Stimulated activated CD4-positive, alpha-beta T cell treated with anti-CD3 and anti-CD28 coated beads, Interleukin-1b, Interleukin-23, amount 100 ng/mL, for 1 hour (primary cell): ENCODE measurements at regions not wholly inside any gene's neighbourhood (a gene's known extent, or its start where the extent isn't known, plus 50 kb on each side); places are given as distances from the start of the nearest gene placed in this dataset.

Experiments
- DNase-seq, 2 donors: peaks; one replicate each; pipeline ENCODE4 v3.0.0-alpha.2; 2020; ENCODE audit warnings: low read depth in 2 of 2

DNA sequence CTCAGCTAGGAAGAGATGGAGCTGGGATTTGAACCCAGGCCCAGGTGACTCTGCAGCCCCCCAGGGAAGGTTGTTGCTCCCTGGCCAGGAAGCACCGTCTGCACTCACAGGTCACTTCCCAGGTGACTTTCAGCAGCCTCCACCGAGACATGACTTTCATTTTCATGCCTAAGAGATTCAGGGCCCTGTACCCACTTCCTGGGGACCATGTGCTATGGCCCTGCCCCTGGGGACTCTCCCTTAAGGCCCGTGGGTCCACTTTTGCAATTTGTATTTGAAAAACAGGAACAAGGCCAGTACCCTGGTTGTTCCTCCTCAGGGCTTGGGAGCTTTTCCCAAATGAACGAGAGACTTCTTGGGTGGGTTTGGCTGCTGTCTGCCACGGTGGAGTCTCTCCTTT, 191.0 kb downstream of the IRF8 start:
- no peak for DNase-seq

- DNase-seq, result no peak
These were observed 191.7 kb downstream of the IRF8 start for GRCh38 chr16:86090461-86091170.

GRCh38 chr16:86091976-86092375, 193.0 kb downstream of the IRF8 start:
- no peak for DNase-seq

DNA sequence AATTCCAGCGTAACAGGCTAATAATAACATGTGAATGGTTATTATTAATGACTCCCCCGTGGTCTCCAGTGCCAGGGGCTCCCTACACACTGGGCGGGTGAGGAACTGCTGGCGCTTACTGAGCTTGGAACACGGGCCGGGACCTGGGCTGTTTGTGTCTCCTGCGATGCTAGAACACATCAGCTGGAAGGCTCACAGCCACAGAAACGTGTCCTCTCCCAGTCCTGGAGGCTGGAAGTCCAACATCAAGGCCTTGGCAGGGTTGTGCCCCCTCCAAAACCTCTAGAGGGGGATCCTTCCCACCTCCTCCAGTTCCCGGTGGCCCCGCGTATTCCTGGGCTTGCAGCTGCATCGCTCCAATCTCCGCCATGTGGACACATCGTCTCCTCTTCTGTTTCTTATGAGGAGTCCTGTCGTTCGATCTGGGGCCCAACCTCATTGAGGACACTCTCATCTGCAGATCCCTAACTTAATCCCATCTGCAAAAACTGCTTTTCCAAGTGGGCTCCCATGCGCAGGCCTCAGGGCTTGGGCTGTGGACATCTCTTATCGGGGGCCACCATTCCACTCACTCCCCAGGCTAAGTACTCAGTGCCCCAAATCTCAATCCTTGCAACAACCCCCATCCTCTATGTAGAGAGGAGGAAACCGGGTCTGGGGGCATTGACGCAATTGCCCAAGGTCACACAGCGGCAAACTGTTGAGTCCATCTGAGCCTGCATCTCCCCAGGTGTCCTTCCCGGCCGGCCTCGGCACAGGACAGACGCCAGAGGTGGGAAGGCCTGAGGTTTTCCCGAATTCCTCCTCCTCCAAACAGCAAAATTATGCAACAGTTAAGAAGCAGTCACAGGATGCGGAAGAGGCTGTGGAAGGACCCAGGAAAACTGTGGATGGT, 193.9 kb downstream of the IRF8 start:
- no peak for DNase-seq

DNA sequence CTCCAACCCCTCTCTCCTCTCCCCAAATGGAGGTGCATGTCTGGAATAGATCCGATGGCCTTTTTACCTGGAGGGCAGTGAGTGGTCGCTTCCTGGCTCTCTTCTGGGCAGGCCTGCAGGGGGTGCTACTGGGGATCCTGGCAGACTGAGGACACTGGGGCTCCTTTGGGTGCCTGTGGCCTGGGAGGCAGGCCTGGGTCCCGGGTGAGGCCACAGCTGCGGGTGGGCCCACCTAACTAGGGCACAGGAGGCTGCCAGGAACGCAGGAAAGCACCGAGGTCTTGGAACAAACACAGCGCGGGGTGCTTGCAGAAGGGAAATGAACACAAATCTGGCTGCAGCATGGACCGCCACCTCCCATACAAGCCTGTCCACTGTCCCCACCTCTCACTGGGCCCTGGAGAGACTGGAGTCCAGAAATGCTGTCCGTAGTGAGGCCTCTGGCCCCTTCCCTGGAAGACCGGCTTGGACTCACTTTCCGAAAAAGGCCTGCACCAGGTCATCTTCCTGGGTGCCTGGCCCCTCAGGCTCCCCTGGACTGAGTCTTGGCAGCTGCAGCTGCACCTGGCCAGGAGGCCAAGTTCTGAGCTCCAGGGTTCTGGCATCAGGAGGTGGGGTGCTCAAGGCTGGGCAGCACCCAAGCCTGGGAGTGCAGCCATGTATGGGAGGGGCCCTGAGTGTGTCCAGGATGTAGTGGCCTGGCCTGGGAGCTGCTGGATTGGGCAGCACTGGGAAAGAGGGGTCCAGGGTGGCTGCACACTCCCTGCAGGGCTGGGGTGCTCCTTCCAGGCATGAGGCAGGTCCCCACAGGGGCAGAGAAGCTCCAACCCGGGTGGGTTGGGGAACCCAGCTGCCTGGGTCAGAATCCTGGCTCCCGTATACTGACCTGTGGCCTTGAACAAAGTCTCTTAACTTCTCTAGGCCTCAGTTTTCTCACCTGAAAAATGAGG, 195.1 kb downstream of the IRF8 start:
- no peak for DNase-seq

DNA sequence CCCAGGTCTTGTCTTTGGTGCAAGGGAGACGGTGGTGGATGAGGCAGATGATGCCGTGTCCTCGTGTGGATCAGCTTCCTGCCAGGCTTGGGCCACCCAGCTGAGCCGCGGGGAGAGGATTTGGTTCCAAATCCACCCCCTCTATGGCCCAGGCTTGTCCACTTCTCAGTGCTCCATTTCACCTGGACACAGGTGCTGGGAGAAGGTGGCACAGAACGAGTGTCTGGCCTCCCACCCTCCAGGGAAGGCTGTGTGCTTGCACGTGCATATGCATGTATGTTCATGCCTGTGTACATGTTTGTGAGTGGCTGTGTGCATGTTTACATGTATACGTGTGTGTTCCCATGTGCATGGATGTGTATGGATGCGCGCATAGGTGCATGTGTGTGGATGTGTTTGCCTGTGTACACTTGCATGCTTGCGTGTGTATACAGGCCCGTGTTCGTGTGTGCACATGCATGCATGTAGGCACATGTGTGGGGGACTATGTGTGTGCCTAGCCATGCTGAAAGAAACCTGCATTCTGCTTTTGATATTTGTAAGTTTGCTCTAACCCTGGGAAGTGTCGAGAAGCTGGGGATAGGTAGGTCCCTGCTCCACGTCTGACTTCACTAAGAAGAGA, 196.3 kb downstream of the IRF8 start:
- no peak for DNase-seq

DNA sequence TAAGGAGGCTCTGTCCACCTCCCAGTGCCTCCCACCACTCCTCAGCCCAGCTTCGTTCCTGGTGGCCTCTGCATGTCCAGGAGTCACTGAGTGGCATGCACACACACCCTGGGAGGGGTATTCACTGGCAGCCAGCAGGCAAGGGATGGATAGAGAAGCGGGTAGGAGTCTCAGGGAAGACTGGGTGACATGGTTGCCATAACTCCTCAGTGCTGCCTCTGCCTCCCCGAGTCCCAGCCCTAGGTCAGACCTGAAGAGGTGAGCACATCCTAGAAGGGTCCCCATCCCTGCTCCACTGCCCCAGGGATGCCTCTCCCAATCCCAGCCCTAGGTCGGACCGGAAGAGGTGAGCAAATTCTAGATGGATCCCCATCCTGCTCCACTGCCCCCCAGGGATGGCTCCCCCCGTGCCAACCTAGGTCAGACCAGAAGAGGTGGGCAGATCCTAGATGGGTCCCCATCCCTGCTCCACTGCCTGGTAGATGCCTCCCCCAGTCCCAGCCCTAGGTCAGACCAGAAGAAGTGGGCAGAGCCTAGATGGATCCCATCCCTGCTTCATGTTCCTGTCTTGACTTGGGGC, 197.0 kb downstream of the IRF8 start:
- DNase-seq, result no peak

GRCh38 chr16:86096850-86097249, 197.9 kb downstream of the IRF8 start:
- no peak for DNase-seq

- DNase-seq, result no peak
These were observed 200.4 kb downstream of the IRF8 start for GRCh38 chr16:86099326-86099725.

- no peak for DNase-seq
These were observed 201.5 kb downstream of the IRF8 start for GRCh38 chr16:86100205-86101136.

- DNase-seq, result no peak
These were observed 202.4 kb downstream of the IRF8 start for GRCh38 chr16:86101137-86101896.

DNA sequence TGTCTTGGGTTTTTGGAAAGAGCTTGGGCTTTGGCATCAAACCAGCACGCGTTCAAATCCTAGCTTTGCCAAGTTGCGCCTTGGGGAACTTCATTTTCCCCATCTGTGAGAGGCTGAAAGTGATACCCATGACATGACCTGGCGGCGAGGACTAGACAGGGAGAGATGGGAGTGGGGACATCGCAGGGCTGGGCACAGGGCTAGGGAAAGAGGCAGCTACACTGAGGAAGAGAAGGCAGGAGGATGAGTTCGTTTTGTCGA, 202.9 kb downstream of the IRF8 start:
- no peak for DNase-seq

DNA sequence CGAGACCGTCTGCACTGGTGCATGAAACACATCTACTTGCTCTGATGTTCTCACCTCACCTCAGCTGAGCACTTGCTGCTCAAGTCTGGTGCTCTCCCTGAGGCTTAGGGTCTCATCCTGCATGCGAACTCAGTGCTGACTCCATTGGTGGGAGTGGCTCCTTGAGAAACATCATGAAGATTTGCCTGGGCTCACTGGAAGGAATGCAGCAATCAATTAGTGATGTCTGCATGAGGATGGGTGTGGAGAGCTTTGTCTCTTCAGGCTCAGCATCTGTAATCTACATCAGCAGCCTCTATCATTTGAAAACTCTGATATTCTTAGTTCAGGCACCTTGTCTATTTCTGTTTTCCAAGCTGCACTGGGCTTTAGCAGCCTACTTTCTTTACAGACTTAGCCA, 204.4 kb downstream of the IRF8 start:
- no peak for DNase-seq

DNA sequence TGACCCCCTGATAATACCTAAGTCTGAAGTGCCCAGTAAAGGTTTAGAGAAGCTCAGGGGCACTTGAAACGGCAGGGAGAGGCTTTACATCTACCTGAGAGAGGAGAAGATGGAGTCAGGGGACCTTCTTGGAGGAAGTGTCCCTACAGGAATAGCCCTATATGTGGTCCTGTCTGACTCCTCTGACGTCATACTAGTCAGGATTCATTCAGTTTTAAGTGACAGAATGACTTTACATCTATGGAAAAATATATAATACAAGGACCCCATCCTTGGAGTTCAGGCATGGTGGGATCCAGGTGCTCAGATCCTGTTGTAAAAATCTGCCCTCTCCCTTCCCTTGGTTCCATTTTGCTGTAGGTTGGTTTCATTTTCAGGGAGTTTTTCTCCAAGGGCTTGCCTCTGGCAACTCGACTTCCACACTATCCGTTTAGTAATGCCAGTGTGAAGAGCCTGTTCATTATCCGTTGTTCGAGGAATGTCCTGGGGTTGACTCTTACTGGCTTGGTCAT, 205.6 kb downstream of the IRF8 start:
- DNase-seq, result no peak

GRCh38 chr16:86107215-86107825, 208.4 kb downstream of the IRF8 start:
- no peak for DNase-seq

- no peak for DNase-seq
These were observed 209.1 kb downstream of the IRF8 start for GRCh38 chr16:86108062-86108461.

- no peak for DNase-seq
These were observed 211.2 kb downstream of the IRF8 start for GRCh38 chr16:86110134-86110533.

- DNase-seq, result no peak
These were observed 211.8 kb downstream of the IRF8 start for GRCh38 chr16:86110726-86111125.

DNA sequence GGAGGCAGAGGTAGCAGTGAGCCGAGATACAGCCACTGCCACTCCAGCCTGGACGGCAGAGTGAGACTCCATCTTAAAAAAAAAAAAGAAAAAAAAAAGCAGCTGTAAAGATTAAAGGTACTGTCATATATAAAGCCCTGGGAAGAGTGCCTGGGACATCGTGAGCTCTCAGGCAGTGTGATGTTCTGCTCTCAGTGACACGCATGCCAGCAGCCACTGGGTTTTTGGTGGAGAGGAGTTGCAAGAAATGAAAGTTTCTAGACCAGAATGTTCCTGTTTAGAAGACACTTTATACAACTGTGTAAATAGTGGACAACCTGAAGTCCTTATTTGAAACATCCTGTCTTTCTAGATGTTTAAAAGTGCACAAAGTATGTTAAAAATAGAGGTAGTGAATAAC, 213.2 kb downstream of the IRF8 start:
- no peak for DNase-seq
